ENCODE measurements at regions not wholly inside any gene's neighbourhood (a gene's known extent, or its start where the extent isn't known, plus 50 kb on each side); places are given as distances from the start of the nearest gene placed in this dataset.

DNA sequence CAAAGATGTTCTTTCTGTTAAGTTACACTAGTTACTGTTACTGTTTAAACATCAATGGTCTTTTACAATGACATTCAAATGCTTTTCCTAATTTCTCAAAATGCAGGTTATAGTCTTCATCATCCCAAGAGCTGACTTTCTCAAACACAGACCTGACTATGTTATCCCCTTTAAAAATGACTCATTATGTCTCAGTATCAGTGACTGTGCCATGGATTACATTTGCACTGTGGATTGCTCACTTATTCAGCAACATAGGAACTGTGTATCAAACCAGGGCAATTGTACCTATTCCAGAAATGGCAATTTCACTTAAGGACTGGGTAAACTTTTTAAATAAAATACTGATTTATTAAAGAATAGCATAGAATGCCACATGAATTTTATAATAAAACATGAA is 630.2 kb upstream of the NOVA1 start:
- TF ChIP-seq POLR2A (IDR thresholded peaks at IDR 0.05; ENCODE audit: low read length) = no peak
- TF ChIP-seq GATA1 (IDR thresholded peaks at IDR 0.05; ENCODE audit: low read depth, low read length) = no peak
